Testis (tissue), 2 donors: ENCODE measurements at regions not wholly inside any gene's neighbourhood (a gene's known extent, or its start where the extent isn't known, plus 50 kb on each side); places are given as distances from the start of the nearest gene placed in this dataset.

Source experiments
- POLR2A ChIP-seq: fragments of 450-650 bp; IDR thresholded peaks from one replicate; pipeline ENCODE4 v1.6.1; 2017; ENCODE audit warnings: antibody characterized with exemption, mild to moderate bottlenecking, moderate library complexity
- TF ChIP-seq, protein P1 (sequence below), 3 experiments: fragments of 450-650 bp in 2 of 3; fragments of 200-600 bp in 1 of 3; sonication (generic) in 1 of 3; IDR thresholded peaks; one replicate each; pipeline ENCODE4 v1.5.1; 2016 to 2019; ENCODE audit warnings: antibody characterized with exemption in 3 of 3, mild to moderate bottlenecking in 2 of 3, moderate library complexity in 1 of 3

DNA sequence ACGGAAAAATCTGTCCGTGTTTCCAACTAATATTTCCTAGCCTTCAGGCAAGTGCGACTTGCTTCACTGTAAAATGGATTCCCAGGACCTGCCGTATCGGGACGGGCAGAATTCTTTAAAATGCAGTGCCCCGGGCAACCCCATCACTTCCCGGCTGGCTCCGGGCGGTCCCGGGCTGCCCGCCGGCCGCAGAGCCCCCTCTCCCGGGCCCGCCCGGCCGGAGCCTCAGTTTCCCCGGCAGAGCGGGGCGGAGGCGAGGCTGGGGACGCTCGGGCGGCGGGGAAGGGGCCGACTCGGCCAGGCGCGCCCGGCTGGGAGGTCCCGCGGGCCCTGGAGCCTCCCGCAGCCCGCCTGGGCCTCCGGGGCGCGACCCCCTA lies 84.2 kb upstream of the WNT7B start:
- TF ChIP-seq, protein P1, sequence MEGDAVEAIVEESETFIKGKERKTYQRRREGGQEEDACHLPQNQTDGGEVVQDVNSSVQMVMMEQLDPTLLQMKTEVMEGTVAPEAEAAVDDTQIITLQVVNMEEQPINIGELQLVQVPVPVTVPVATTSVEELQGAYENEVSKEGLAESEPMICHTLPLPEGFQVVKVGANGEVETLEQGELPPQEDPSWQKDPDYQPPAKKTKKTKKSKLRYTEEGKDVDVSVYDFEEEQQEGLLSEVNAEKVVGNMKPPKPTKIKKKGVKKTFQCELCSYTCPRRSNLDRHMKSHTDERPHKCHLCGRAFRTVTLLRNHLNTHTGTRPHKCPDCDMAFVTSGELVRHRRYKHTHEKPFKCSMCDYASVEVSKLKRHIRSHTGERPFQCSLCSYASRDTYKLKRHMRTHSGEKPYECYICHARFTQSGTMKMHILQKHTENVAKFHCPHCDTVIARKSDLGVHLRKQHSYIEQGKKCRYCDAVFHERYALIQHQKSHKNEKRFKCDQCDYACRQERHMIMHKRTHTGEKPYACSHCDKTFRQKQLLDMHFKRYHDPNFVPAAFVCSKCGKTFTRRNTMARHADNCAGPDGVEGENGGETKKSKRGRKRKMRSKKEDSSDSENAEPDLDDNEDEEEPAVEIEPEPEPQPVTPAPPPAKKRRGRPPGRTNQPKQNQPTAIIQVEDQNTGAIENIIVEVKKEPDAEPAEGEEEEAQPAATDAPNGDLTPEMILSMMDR (IDR thresholded peaks at IDR 0.05): no peak
- TF ChIP-seq POLR2A: no peak
